ENCODE measurements at regions not wholly inside any gene's neighbourhood (a gene's known extent, or its start where the extent isn't known, plus 50 kb on each side); places are given as distances from the start of the nearest gene placed in this dataset.
"Not testable (repeated sequence)": the region's sequence is repeated elsewhere in the genome, so short reads cannot be mapped to it uniquely, and the experiment has no call there.

DNA sequence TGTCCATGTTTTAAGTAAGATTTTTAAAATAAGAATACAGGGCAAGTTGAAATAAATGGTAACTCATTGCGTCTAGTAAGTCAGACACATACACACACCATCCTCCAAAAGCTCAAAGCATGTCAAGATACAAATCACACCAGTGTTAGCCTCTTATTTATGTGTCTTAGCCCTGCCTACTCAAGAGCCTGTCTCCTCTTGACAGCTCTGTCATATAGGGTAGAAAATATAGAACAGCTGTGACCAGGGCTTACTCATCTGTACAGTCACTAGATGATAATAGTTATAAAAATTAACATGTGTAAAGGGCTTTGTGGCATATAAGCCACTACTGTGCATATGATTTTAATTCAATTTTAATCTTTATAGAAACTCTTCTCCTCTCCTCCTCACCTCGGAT, 76.6 kb upstream of the NOTCH2NLA start:
- H3K9me3 ChIP-seq (replicated peaks in 1 of 2; ENCODE audit: control insufficient read depth in 1 of 2, insufficient read depth in 1 of 2, low read length in 2 of 2); H3K9ac ChIP-seq (ENCODE audit: insufficient read depth, low read length, poor library complexity, severe bottlenecking); H4K20me1 ChIP-seq (ENCODE audit: insufficient read depth, low read length); H3K27me3 Mint-ChIP-seq (ENCODE audit: low read depth in 3 of 3); H3K27me3 ChIP-seq (ENCODE audit: control insufficient read depth in 2 of 2, insufficient read depth in 2 of 2, low read length in 2 of 2); intact Hi-C loops (cut with micrococcal nuclease); H3K36me3 Mint-ChIP-seq; H3K9me3 Mint-ChIP-seq; H3K4me3 Mint-ChIP-seq; H2AFZ ChIP-seq (ENCODE audit: insufficient read depth, low read depth, low read length, poor library complexity, severe bottlenecking); H3K27ac Mint-ChIP-seq; H3K4me3 ChIP-seq (replicated peaks in 1 of 3; ENCODE audit: low read depth in 2 of 3, low read length in 3 of 3); H3K27ac ChIP-seq (ENCODE audit: low read depth in 1 of 2, low read length in 2 of 2); H3K4me2 ChIP-seq (replicated peaks; ENCODE audit: extremely low read depth, low read length, poor library complexity, severe bottlenecking); H3K79me2 ChIP-seq (ENCODE audit: insufficient read depth, low read length); H3K4me1 ChIP-seq (ENCODE audit: control insufficient read depth in 1 of 2, insufficient read depth in 2 of 2, low read length in 2 of 2); H3K36me3 ChIP-seq (replicated peaks in 1 of 2; ENCODE audit: control insufficient read depth in 1 of 2, insufficient read depth in 2 of 2, low read length in 2 of 2); H3K4me1 Mint-ChIP-seq; DNase-seq: not testable (repeated sequence)
- WGBS (ENCODE audit: insufficient coverage), result no CpG with 5 or more reads among the region's 2 CpGs

DNA sequence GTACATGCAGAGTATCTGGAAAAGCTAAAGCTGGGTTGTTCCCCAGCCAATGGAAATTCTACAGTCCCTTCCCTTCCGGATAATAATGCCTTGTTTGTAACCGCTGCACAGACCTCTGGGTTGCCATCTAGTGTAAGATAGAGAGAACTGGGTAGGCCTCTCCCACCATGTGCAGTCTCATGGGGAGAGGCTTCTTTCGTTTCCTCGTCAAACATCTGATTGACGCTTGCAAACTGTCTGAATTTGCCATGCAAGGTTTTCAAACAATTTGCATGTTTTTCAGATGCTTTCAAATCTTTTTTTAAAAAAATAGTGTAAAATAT, 69.7 kb upstream of the NOTCH2NLA start:
- H3K4me2 ChIP-seq (replicated peaks; ENCODE audit: extremely low read depth, low read length, poor library complexity, severe bottlenecking); intact Hi-C loops (cut with micrococcal nuclease); H3K27ac ChIP-seq (ENCODE audit: low read depth in 1 of 2, low read length in 2 of 2); H2AFZ ChIP-seq (ENCODE audit: insufficient read depth, low read depth, low read length, poor library complexity, severe bottlenecking); H4K20me1 ChIP-seq (ENCODE audit: insufficient read depth, low read length); H3K36me3 Mint-ChIP-seq; H3K36me3 ChIP-seq (replicated peaks in 1 of 2; ENCODE audit: control insufficient read depth in 1 of 2, insufficient read depth in 2 of 2, low read length in 2 of 2); H3K9ac ChIP-seq (ENCODE audit: insufficient read depth, low read length, poor library complexity, severe bottlenecking); H3K79me2 ChIP-seq (ENCODE audit: insufficient read depth, low read length); H3K27ac Mint-ChIP-seq; H3K27me3 ChIP-seq (ENCODE audit: control insufficient read depth in 2 of 2, insufficient read depth in 2 of 2, low read length in 2 of 2); H3K4me1 Mint-ChIP-seq; H3K4me3 Mint-ChIP-seq; H3K4me3 ChIP-seq (replicated peaks in 1 of 3; ENCODE audit: low read depth in 2 of 3, low read length in 3 of 3); H3K4me1 ChIP-seq (ENCODE audit: control insufficient read depth in 1 of 2, insufficient read depth in 2 of 2, low read length in 2 of 2); H3K9me3 ChIP-seq (replicated peaks in 1 of 2; ENCODE audit: control insufficient read depth in 1 of 2, insufficient read depth in 1 of 2, low read length in 2 of 2); H3K9me3 Mint-ChIP-seq; H3K27me3 Mint-ChIP-seq (ENCODE audit: low read depth in 3 of 3); DNase-seq: not testable (repeated sequence)
- no CpG with 5 or more reads among the region's 5 CpGs for WGBS (ENCODE audit: insufficient coverage)

DNA sequence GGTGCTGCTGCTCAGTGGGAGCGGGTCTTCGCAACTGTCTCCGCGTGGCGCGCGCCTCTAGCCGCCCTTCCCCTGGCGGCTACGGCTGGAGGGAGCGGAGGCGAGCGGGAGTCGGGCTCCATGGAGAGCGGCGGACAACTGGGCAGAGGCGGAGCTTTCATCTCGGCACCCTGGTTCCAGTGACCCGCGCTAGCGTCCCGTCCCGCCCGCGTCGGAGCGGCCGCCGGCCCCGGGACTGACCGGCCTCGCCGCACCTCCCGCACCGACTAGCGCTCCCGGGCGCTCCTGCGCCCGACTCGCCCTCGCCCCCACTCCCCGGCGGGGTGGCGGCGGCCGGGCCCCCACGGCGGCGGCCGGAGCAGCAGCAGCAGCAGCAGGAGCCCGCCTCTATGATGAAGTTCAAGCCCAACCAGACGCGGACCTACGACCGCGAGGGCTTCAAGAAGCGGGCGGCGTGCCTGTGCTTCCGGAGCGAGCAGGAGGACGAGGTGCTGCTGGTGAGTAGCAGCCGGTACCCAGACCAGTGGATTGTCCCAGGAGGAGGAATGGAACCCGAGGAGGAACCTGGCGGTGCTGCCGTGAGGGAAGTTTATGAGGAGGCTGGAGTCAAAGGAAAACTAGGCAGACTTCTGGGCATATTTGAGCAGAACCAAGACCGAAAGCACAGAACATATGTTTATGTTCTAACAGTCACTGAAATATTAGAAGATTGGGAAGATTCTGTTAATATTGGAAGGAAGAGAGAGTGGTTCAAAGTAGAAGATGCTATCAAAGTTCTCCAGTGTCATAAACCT, 69.2 kb upstream of the NOTCH2NLA start:
- H3K27ac Mint-ChIP-seq; DNase-seq; H3K4me3 ChIP-seq (replicated peaks in 1 of 3; ENCODE audit: low read depth in 2 of 3, low read length in 3 of 3); H3K9me3 Mint-ChIP-seq; intact Hi-C loops (cut with micrococcal nuclease); H2AFZ ChIP-seq (ENCODE audit: insufficient read depth, low read depth, low read length, poor library complexity, severe bottlenecking); H3K36me3 Mint-ChIP-seq; H3K27ac ChIP-seq (ENCODE audit: low read depth in 1 of 2, low read length in 2 of 2); H3K27me3 Mint-ChIP-seq (ENCODE audit: low read depth in 3 of 3); H3K4me1 ChIP-seq (ENCODE audit: control insufficient read depth in 1 of 2, insufficient read depth in 2 of 2, low read length in 2 of 2); H3K36me3 ChIP-seq (replicated peaks in 1 of 2; ENCODE audit: control insufficient read depth in 1 of 2, insufficient read depth in 2 of 2, low read length in 2 of 2); H3K79me2 ChIP-seq (ENCODE audit: insufficient read depth, low read length); H4K20me1 ChIP-seq (ENCODE audit: insufficient read depth, low read length); H3K27me3 ChIP-seq (ENCODE audit: control insufficient read depth in 2 of 2, insufficient read depth in 2 of 2, low read length in 2 of 2); H3K4me1 Mint-ChIP-seq; H3K9me3 ChIP-seq (replicated peaks in 1 of 2; ENCODE audit: control insufficient read depth in 1 of 2, insufficient read depth in 1 of 2, low read length in 2 of 2); H3K9ac ChIP-seq (ENCODE audit: insufficient read depth, low read length, poor library complexity, severe bottlenecking); H3K4me3 Mint-ChIP-seq; H3K4me2 ChIP-seq (replicated peaks; ENCODE audit: extremely low read depth, low read length, poor library complexity, severe bottlenecking): not testable (repeated sequence)
- WGBS (ENCODE audit: insufficient coverage), result no CpG with 5 or more reads among the region's 68 CpGs

DNA sequence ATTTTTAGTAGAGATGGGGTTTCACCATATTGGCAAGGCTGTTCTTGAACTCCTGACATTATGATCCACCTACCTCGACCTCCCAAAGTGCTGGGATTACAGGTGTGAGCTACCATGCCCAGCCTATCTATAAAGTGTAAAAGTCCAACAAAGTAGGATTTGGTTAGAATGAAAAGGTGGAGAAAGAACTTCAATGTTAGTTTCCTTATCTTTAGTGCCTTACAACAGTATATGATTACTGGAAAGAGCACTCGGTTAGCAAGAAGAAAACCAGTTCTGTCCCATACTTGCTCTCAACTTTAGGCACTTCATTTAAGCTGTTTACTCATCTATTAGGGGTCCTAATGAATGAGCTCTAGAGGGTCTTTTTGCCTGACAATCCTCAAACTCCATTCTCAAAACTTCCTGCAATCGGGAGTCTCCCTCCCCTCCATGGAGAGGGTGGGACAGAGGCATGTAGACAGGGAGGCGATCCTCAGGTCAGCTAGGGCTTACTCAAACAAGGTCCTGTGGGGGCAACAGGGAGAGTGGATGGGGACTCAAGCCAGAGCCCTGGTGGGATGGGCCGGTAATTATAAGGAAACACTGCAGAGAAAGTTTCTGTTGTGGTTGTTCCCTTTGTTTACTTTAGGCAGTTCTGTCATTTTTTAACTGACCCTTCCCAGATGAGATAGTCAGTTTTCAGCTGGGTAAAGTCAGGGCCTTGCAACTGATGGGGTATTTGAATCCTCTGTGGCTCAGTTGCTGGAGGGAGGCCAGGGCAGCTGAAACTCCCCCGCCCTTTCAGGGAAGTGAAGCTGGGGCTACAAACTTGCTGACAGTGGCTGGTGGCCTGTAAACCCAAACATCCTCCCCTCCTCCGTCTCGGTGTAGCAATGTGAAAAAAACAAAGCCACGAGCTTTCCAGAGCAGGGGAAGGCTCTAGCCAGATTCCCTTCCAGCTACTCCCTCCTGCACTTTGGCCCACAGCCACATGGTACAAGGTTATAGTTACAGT, 64.4 kb upstream of the NOTCH2NLA start:
- no CpG with 5 or more reads among the region's 9 CpGs for WGBS (ENCODE audit: insufficient coverage)
- H3K36me3 Mint-ChIP-seq; H3K79me2 ChIP-seq (ENCODE audit: insufficient read depth, low read length); H4K20me1 ChIP-seq (ENCODE audit: insufficient read depth, low read length); H2AFZ ChIP-seq (ENCODE audit: insufficient read depth, low read depth, low read length, poor library complexity, severe bottlenecking); H3K36me3 ChIP-seq (replicated peaks in 1 of 2; ENCODE audit: control insufficient read depth in 1 of 2, insufficient read depth in 2 of 2, low read length in 2 of 2); H3K4me2 ChIP-seq (replicated peaks; ENCODE audit: extremely low read depth, low read length, poor library complexity, severe bottlenecking); DNase-seq; H3K27ac ChIP-seq (ENCODE audit: low read depth in 1 of 2, low read length in 2 of 2); H3K9me3 Mint-ChIP-seq; H3K9me3 ChIP-seq (replicated peaks in 1 of 2; ENCODE audit: control insufficient read depth in 1 of 2, insufficient read depth in 1 of 2, low read length in 2 of 2); H3K4me3 ChIP-seq (replicated peaks in 1 of 3; ENCODE audit: low read depth in 2 of 3, low read length in 3 of 3); H3K4me3 Mint-ChIP-seq; H3K27me3 Mint-ChIP-seq (ENCODE audit: low read depth in 3 of 3); H3K27ac Mint-ChIP-seq; H3K4me1 ChIP-seq (ENCODE audit: control insufficient read depth in 1 of 2, insufficient read depth in 2 of 2, low read length in 2 of 2); H3K27me3 ChIP-seq (ENCODE audit: control insufficient read depth in 2 of 2, insufficient read depth in 2 of 2, low read length in 2 of 2); intact Hi-C loops (cut with micrococcal nuclease); H3K4me1 Mint-ChIP-seq; H3K9ac ChIP-seq (ENCODE audit: insufficient read depth, low read length, poor library complexity, severe bottlenecking): not testable (repeated sequence)
